Panc1 (cell line): ENCODE measurements at regions not wholly inside any gene's neighbourhood (a gene's known extent, or its start where the extent isn't known, plus 50 kb on each side); places are given as distances from the start of the nearest gene placed in this dataset.

Source experiments
- ATAC-seq: fragments of 200-7000 bp; cut with Tn5 transposase; 2 replicates; pipeline ENCODE4 v1.9.1; 2020; ENCODE audit warnings: mild to moderate bottlenecking, moderate library complexity
- BruUV-seq: library from RNA; stranded (reverse); fragments of 400-500 nt; replicated peaks from 2 replicates; lab custom pipeline; 2021; lab: Mats Ljungman, UMichigan
- CTCF ChIA-PET: fragments of 300-600 bp; sonication (Branson Sonifier 250); formaldehyde crosslinking; loops from one replicate; lab custom pipeline; 2022; ENCODE audit warnings: antibody characterized with exemption; lab: Charles Lee
- POLR2A ChIA-PET: fragments of 300-600 bp; sonication (Branson Sonifier 250); formaldehyde crosslinking; loops from one replicate; lab custom pipeline; 2022; ENCODE audit warnings: antibody characterized with exemption; lab: Charles Lee
- DNase-seq: peaks from one replicate; pipeline ENCODE4 v3.0.0-alpha.2; 2010; ENCODE audit warnings: low read depth, low spot score
- H3K27ac ChIP-seq: 2 replicates; pipeline ENCODE4 v1.5.1; 2011; ENCODE audit warnings: mild to moderate bottlenecking, low read length, inconsistent platforms
- H3K27me3 ChIP-seq: fragments of 200-500 bp; sonication (Bioruptor generic); 2 replicates; pipeline ENCODE4 v1.6.0; 2014; ENCODE audit warnings: low read length, inconsistent platforms; ENCODE audit not compliant: control insufficient read depth, insufficient read depth
- H3K36me3 ChIP-seq: fragments of 200-500 bp; sonication (Bioruptor generic); 2 replicates; pipeline ENCODE4 v1.5.1; 2014; ENCODE audit warnings: inconsistent platforms, mild to moderate bottlenecking, low read length, moderate library complexity; ENCODE audit not compliant: control insufficient read depth, insufficient read depth
- H3K4me1 ChIP-seq: 2 replicates; pipeline ENCODE4 v1.5.1; 2011; ENCODE audit warnings: inconsistent platforms, mild to moderate bottlenecking, low read length, moderate library complexity; ENCODE audit not compliant: control insufficient read depth, insufficient read depth
- H3K4me3 ChIP-seq, 2 experiments: 2 replicates each; pipeline ENCODE4 v1.5.1; 2011 to 2012; ENCODE audit warnings: low read depth in 2 of 2, low read length in 2 of 2, mild to moderate bottlenecking in 2 of 2, inconsistent platforms in 1 of 2, moderate library complexity in 1 of 2
- H3K9me3 ChIP-seq: fragments of 200-500 bp; sonication (Bioruptor generic); 2 replicates; pipeline ENCODE4 v1.5.1; 2014; ENCODE audit warnings: low read depth, mild to moderate bottlenecking, inconsistent platforms, low read length, moderate library complexity; ENCODE audit not compliant: control insufficient read depth, insufficient read depth
- POLR2AphosphoS5 ChIP-seq: IDR thresholded peaks from 2 replicates; pipeline ENCODE4 v1.6.1; 2012; ENCODE audit warnings: mild to moderate bottlenecking, low read depth, low read length, moderate library complexity
- SIN3A ChIP-seq: IDR thresholded peaks from 2 replicates; pipeline ENCODE4 v1.6.1; 2012; ENCODE audit warnings: low read depth, mild to moderate bottlenecking, low read length, moderate library complexity, borderline replicate concordance; ENCODE audit not compliant: insufficient read depth
- TCF7L2 ChIP-seq: IDR thresholded peaks from 2 replicates; pipeline ENCODE4 v1.6.1; 2011; ENCODE audit warnings: mild to moderate bottlenecking, low read depth, low read length, inconsistent platforms
- in situ Hi-C: cut with HindIII; loops from 2 replicates; pipeline ENCODE4 v1.10.0; 2016; ENCODE audit warnings: low sequenced_read_pairs, low pct_unique_long_range_greater_than_20kb
- intact Hi-C: fragments of 100-400 bp; cut with micrococcal nuclease; formaldehyde crosslinking; loops from one replicate; pipeline ENCODE4 v1.10.0; 2022; ENCODE audit not compliant: unreplicated experiment
- TF ChIP-seq, protein P1 (sequence below), 2 experiments: IDR thresholded peaks; 2 replicates each; pipeline ENCODE4 v1.6.1; 2011 to 2012; ENCODE audit warnings: low read depth in 2 of 2, control low read depth in 1 of 2, low read length in 1 of 2, mild to moderate bottlenecking in 1 of 2, moderate library complexity in 1 of 2; ENCODE audit not compliant: insufficient read depth in 1 of 2
- TF ChIP-seq, protein P2 (sequence below): fragments of 450-650 bp; IDR thresholded peaks from 2 replicates; pipeline ENCODE4 v1.5.1; 2017; ENCODE audit warnings: mild to moderate bottlenecking

DNA sequence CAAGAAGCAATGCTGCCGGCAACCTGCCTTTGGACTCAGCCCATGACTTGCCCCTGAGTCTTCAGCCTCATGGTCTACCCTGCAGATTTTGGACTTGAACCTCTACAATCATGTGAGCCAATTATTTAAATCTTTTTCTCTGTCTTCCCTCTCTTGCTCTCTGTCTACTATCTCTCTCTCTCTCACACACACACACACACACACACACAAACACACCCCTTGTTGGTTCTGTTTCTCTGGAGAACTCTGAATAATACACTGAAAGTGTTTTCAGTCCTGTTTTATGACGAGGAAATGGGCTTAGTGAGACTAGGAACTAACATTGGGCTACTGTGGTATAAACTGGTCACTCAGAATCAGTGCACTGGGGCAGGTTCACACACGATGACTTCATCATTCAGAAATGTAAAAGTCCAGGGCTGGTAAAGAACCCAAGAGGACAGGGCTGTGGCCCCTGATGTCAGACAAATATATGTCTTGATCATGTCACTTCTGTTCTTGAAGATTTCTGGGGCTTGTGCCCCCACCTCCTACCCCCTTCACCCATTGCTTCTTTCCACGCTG, 266.1 kb upstream of the SIX2 start:
- no TSS peak for BruUV-seq
- in situ Hi-C loops: no loop called here

DNA sequence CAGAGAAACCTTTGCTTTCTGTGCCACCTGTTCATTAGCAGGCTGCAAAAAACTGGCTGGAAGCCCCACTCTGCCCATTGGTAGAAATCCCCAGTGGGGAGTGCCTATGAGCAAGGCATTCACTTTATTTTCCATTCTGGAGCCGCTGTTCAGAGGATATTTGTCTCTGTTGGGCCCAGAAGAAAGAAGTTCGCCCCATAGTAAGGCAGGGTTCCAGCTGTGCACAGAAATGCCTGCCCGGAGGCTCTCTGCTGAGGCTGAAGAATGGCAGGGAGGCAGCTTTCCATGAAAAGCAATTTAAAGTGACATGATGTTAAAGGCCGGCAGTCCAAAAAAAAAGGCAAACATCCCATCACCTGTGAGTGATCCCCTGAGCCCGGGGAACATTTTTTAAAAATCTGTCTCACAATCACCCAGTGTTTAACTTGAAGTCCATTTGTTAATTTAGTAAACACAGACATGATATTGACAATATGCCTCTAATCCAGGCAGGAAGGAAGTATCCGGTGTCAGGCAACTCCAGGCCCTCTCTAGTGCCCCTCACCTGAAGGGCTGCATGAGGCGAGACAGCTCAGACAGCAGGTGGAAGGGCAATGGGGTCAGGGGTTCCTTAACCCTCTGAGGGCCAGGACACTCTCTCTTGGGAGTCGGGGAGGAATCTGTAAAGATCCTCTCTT, 265.1 kb upstream of the SIX2 start:
- Histone ChIP-seq H3K36me3 (no peaks in the 10 kb centered on the region), H3K27me3 (peaks cover 8% of the 10 kb centered on the region; the same call in 1 of the 2 replicates), H3K27ac (no peak overlapping the region), H3K9me3 (no peaks in the 10 kb centered on the region), H3K4me1 (no peaks in the 10 kb centered on the region), H3K4me3 (no peak overlapping the region)
- no peak for TF ChIP-seq SIN3A
- TF ChIP-seq POLR2AphosphoS5: no peak
- TF ChIP-seq, protein P1, sequence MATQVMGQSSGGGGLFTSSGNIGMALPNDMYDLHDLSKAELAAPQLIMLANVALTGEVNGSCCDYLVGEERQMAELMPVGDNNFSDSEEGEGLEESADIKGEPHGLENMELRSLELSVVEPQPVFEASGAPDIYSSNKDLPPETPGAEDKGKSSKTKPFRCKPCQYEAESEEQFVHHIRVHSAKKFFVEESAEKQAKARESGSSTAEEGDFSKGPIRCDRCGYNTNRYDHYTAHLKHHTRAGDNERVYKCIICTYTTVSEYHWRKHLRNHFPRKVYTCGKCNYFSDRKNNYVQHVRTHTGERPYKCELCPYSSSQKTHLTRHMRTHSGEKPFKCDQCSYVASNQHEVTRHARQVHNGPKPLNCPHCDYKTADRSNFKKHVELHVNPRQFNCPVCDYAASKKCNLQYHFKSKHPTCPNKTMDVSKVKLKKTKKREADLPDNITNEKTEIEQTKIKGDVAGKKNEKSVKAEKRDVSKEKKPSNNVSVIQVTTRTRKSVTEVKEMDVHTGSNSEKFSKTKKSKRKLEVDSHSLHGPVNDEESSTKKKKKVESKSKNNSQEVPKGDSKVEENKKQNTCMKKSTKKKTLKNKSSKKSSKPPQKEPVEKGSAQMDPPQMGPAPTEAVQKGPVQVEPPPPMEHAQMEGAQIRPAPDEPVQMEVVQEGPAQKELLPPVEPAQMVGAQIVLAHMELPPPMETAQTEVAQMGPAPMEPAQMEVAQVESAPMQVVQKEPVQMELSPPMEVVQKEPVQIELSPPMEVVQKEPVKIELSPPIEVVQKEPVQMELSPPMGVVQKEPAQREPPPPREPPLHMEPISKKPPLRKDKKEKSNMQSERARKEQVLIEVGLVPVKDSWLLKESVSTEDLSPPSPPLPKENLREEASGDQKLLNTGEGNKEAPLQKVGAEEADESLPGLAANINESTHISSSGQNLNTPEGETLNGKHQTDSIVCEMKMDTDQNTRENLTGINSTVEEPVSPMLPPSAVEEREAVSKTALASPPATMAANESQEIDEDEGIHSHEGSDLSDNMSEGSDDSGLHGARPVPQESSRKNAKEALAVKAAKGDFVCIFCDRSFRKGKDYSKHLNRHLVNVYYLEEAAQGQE (IDR thresholded peaks at IDR 0.05; ENCODE audit: insufficient read depth in 1 of 2, low read depth in 2 of 2, low read length in 1 of 2): no peak
- no peak for TF ChIP-seq TCF7L2
- TF ChIP-seq, protein P2, sequence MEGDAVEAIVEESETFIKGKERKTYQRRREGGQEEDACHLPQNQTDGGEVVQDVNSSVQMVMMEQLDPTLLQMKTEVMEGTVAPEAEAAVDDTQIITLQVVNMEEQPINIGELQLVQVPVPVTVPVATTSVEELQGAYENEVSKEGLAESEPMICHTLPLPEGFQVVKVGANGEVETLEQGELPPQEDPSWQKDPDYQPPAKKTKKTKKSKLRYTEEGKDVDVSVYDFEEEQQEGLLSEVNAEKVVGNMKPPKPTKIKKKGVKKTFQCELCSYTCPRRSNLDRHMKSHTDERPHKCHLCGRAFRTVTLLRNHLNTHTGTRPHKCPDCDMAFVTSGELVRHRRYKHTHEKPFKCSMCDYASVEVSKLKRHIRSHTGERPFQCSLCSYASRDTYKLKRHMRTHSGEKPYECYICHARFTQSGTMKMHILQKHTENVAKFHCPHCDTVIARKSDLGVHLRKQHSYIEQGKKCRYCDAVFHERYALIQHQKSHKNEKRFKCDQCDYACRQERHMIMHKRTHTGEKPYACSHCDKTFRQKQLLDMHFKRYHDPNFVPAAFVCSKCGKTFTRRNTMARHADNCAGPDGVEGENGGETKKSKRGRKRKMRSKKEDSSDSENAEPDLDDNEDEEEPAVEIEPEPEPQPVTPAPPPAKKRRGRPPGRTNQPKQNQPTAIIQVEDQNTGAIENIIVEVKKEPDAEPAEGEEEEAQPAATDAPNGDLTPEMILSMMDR: no peak
- BruUV-seq: no TSS peak
- POLR2A ChIA-PET: no interaction called here
- ATAC-seq: no peak
- intact Hi-C loops: no loop called here
- no peak for DNase-seq
- CTCF ChIA-PET: interaction anchor here (0.6 kb wide), 1 partner anchor 225 kb away, joined by 3 read pairs; no protein-coding TSS in a partner anchor
- in situ Hi-C loops: no loop called here

More for the DNA sequence above, 266.1 kb upstream of the SIX2 start:
- no peak overlapping the region for H3K4me3 ChIP-seq
- ChIA-PET CTCF (no interaction called here), POLR2A (no interaction called here)
- no peaks in the 10 kb centered on the region for H3K9me3 ChIP-seq
- no peak overlapping the region for H3K27ac ChIP-seq
- TF ChIP-seq TCF7L2: no peak
- TF ChIP-seq, protein P2: no peak
- TF ChIP-seq, protein P1 (IDR thresholded peaks at IDR 0.05; ENCODE audit: insufficient read depth in 1 of 2, low read depth in 2 of 2, low read length in 1 of 2): no peak
- no peak for TF ChIP-seq POLR2AphosphoS5
- TF ChIP-seq SIN3A: no peak
- DNase-seq (no peak), ATAC-seq (no peak)
- intact Hi-C loops: no loop called here
- peaks cover 4% of the 10 kb centered on the region; the same call in 1 of the 2 replicates for H3K27me3 ChIP-seq
- no peaks in the 10 kb centered on the region for H3K4me1 ChIP-seq
- H3K36me3 ChIP-seq: no peaks in the 10 kb centered on the region
